ENCODE measurements at regions not wholly inside any gene's neighbourhood (a gene's known extent, or its start where the extent isn't known, plus 50 kb on each side); places are given as distances from the start of the nearest gene placed in this dataset.

DNA sequence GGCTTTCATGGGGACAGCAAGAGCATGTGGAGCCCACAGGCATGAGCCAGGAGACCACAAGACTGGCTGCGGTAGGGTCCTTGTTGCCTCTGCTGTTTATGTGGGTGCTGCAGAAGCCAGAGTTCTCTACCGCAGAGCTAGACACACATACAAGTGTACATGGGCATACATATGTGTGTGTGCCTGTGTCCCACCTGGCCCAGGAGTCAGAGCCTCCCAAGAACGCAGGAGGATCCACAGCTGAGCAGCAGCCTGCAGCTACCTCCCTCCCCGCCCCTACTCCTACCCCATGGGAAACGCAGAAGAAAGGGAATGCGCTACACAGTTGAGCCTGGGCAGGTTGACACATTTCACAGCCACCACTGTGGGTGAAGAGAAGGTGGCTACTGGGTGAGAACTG, 438.1 kb upstream of the SMIM21 start:
- Histone ChIP-seq H3K27me3 (no peaks in the 10 kb centered on the region), H3K27ac (no peak overlapping the region), H3K9me3 (no peaks in the 10 kb centered on the region), H3K36me3 (no peaks in the 10 kb centered on the region), H3K4me3 (no peak overlapping the region), H3K4me1 (peaks cover 0 to 12% (median 0%) of the 10 kb centered on the region in 3 donors)
- no peak for ATAC-seq
- no peak for TF ChIP-seq POLR2AphosphoS5 (IDR thresholded peaks at IDR 0.05)
- TF ChIP-seq, protein P1, sequence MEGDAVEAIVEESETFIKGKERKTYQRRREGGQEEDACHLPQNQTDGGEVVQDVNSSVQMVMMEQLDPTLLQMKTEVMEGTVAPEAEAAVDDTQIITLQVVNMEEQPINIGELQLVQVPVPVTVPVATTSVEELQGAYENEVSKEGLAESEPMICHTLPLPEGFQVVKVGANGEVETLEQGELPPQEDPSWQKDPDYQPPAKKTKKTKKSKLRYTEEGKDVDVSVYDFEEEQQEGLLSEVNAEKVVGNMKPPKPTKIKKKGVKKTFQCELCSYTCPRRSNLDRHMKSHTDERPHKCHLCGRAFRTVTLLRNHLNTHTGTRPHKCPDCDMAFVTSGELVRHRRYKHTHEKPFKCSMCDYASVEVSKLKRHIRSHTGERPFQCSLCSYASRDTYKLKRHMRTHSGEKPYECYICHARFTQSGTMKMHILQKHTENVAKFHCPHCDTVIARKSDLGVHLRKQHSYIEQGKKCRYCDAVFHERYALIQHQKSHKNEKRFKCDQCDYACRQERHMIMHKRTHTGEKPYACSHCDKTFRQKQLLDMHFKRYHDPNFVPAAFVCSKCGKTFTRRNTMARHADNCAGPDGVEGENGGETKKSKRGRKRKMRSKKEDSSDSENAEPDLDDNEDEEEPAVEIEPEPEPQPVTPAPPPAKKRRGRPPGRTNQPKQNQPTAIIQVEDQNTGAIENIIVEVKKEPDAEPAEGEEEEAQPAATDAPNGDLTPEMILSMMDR (IDR thresholded peaks at IDR 0.05) = no peak
- no peak for TF ChIP-seq EP300 (IDR thresholded peaks at IDR 0.05)
- TF ChIP-seq POLR2A (IDR thresholded peaks at IDR 0.05) = no peak
- WGBS, 2 donors (ENCODE audit: low coverage in 1 of 2) = 100% methylated on average over 1 of the region's 6 CpGs; no CpG with 5 or more reads in 1 of the 2 donors

DNA sequence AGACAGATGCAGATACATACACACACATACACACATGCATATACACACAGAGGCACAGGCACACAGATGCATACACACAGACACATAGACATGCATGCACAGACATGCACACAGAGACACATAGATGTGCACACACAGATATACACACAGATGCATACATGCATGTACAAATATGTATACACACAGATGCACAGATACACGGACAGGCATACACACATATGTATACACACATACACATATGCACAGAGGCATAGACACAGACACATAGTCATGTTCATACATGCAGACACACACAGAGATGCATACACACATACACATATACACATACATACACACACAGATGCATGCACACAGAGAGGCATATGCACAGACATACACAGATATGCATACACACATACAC, 437.3 kb upstream of the SMIM21 start:
- WGBS, 2 donors (ENCODE audit: low coverage in 1 of 2) = 100% methylated on average over 1 of the region's 1 CpG
- H3K4me3 ChIP-seq = no peak overlapping the region
- TF ChIP-seq POLR2A (IDR thresholded peaks at IDR 0.05) = no peak
- TF ChIP-seq EP300 (IDR thresholded peaks at IDR 0.05) = no peak
- H3K9me3 ChIP-seq = no peaks in the 10 kb centered on the region
- H3K4me1 ChIP-seq = peaks cover 0 to 5% (median 0%) of the 10 kb centered on the region in 3 donors
- H3K27me3 ChIP-seq = no peaks in the 10 kb centered on the region
- H3K36me3 ChIP-seq = no peaks in the 10 kb centered on the region
- ATAC-seq = no peak
- H3K27ac ChIP-seq = no peak overlapping the region

DNA sequence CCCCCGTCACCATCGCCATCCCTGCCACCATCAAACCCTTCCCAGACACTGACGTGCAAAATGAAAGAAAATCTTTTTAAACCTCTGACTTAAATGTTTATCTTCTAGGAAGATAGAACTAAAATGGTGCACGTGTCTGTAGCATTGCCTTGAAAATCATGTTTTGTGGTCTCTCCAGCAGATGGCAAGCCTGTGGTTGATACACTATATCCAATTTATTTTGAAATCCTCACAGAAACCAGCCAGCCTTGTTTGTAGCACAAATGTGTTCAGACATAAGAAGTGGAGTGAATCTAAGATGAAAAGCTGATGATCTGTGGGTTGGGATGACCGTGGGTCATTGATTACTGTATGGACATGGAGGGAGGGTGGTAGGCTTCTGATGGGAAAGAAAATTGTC, 436.2 kb upstream of the SMIM21 start:
- H3K27ac ChIP-seq = no peak overlapping the region
- no peaks in the 10 kb centered on the region for H3K4me1 ChIP-seq
- no peaks in the 10 kb centered on the region for H3K36me3 ChIP-seq
- no peak for ATAC-seq
- H3K9me3 ChIP-seq = no peaks in the 10 kb centered on the region
- TF ChIP-seq POLR2AphosphoS5 (IDR thresholded peaks at IDR 0.05) (no peak), POLR2A (IDR thresholded peaks at IDR 0.05) (no peak), EP300 (IDR thresholded peaks at IDR 0.05) (no peak)
- TF ChIP-seq, protein P1 (IDR thresholded peaks at IDR 0.05) = no peak
- no peak overlapping the region for H3K4me3 ChIP-seq
- no peaks in the 10 kb centered on the region for H3K27me3 ChIP-seq
- WGBS, 2 donors (ENCODE audit: low coverage in 1 of 2) = 77 to 79% methylated on average over 3 to 4 of the region's 5 CpGs

DNA sequence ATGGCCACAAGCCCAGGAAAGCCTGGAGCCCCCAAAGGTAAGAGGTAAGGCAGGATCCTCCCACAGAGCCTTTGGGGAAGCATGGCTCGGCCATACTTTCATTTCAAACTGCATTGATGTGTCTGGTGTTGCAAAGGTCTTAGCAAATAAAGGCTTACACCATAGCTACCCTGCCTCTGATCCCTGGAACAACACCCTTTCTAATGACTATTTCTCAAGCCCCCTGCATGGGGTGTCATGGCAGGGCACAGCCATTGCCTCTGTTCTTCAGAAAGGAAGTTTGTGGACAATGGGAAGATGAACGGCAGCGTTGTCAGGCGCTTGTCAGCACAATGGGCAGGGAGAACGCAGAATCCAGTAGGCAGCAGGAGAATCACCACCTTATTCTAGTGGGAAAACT, 435.0 kb upstream of the SMIM21 start:
- Histone ChIP-seq H3K27me3 (no peaks in the 10 kb centered on the region), H3K36me3 (no peaks in the 10 kb centered on the region), H3K9me3 (no peaks in the 10 kb centered on the region), H3K4me3 (no peak overlapping the region), H3K27ac (no peak overlapping the region), H3K4me1 (no peaks in the 10 kb centered on the region)
- TF ChIP-seq, protein P1 (IDR thresholded peaks at IDR 0.05) = no peak
- TF ChIP-seq POLR2A (IDR thresholded peaks at IDR 0.05) (no peak), POLR2AphosphoS5 (IDR thresholded peaks at IDR 0.05) (no peak), EP300 (IDR thresholded peaks at IDR 0.05) (no peak)
- ATAC-seq = no peak
- 77 to 90% methylated on average over 4 to 5 of the region's 5 CpGs for WGBS, 2 donors (ENCODE audit: low coverage in 1 of 2)

DNA sequence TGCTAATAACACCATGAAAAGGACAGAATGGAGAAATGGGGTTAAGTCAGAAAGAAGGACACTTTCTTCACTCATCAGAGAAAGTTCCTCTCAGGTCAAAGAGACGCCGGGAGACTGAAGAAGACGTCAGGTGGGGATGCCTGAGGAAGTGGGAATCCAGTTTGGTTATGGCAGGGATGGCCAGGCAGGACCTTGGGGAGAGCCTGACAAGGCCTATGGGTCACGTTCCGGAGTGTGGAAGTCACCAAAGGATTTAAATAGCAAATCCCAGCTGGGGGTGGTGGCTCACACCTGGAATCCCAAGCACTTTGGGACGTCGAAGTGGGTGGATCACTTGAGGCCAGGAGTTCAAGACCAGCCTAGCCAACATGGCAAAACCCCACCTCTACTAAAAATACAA, 432.7 kb upstream of the SMIM21 start:
- 78 to 93% methylated on average over 6 to 7 of the region's 7 CpGs for WGBS, 2 donors (ENCODE audit: low coverage in 1 of 2)
- Histone ChIP-seq H3K4me1 (no peaks in the 10 kb centered on the region), H3K9me3 (no peaks in the 10 kb centered on the region), H3K27ac (no peak overlapping the region), H3K36me3 (no peaks in the 10 kb centered on the region), H3K4me3 (no peak overlapping the region), H3K27me3 (no peaks in the 10 kb centered on the region)
- ATAC-seq = no peak
- TF ChIP-seq POLR2A (IDR thresholded peaks at IDR 0.05) (no peak), EP300 (IDR thresholded peaks at IDR 0.05) (no peak)
- TF ChIP-seq, protein P1 (IDR thresholded peaks at IDR 0.05) = no peak
